ENCODE measurements at regions not wholly inside any gene's neighbourhood (a gene's known extent, or its start where the extent isn't known, plus 50 kb on each side); places are given as distances from the start of the nearest gene placed in this dataset.
"Not testable (repeated sequence)": the region's sequence is repeated elsewhere in the genome, so short reads cannot be mapped to it uniquely, and the experiment has no call there.

- DNase-seq (ENCODE audit: low read depth), result no peak
These were observed 678.3 kb downstream of the BCL11A start for GRCh38 chr2:59874971-59875755.

GRCh38 chr2:59874361-59874760 lies 679.1 kb downstream of the BCL11A start:
- no peak for DNase-seq (ENCODE audit: low read depth)

- no peak for DNase-seq (ENCODE audit: low read depth)
These were observed 681.6 kb downstream of the BCL11A start for GRCh38 chr2:59871830-59872229.

- no peak for DNase-seq (ENCODE audit: low read depth)
These were observed 684.5 kb downstream of the BCL11A start for GRCh38 chr2:59868981-59869380.

GRCh38 chr2:59866436-59866835 lies 687.0 kb downstream of the BCL11A start:
- DNase-seq (ENCODE audit: low read depth), result no peak

- DNase-seq (ENCODE audit: low read depth), result no peak
These were observed 694.9 kb downstream of the BCL11A start for GRCh38 chr2:59858540-59858939.

- no peak for DNase-seq (ENCODE audit: low read depth)
These were observed 696.3 kb downstream of the BCL11A start for GRCh38 chr2:59857109-59857508.

- DNase-seq (ENCODE audit: low read depth), result no peak
These were observed 697.1 kb downstream of the BCL11A start for GRCh38 chr2:59856391-59856790.

GRCh38 chr2:59853032-59853431 lies 700.4 kb downstream of the BCL11A start:
- DNase-seq (ENCODE audit: low read depth), result no peak

GRCh38 chr2:59851836-59852475 lies 701.5 kb downstream of the BCL11A start:
- no peak for DNase-seq (ENCODE audit: low read depth)

- no peak for DNase-seq (ENCODE audit: low read depth)
These were observed 702.9 kb downstream of the BCL11A start for GRCh38 chr2:59850554-59850953.

GRCh38 chr2:59833941-59834340 lies 719.5 kb downstream of the BCL11A start:
- DNase-seq (ENCODE audit: low read depth), result no peak

GRCh38 chr2:59830601-59831000 lies 722.9 kb downstream of the BCL11A start:
- no peak for DNase-seq (ENCODE audit: low read depth)

GRCh38 chr2:59827677-59828076 lies 725.8 kb downstream of the BCL11A start:
- DNase-seq (ENCODE audit: low read depth), result no peak

GRCh38 chr2:59826177-59826576 lies 727.3 kb downstream of the BCL11A start:
- no peak for DNase-seq (ENCODE audit: low read depth)

GRCh38 chr2:59824314-59824713 lies 729.1 kb downstream of the BCL11A start:
- no peak for DNase-seq (ENCODE audit: low read depth)

- no peak for DNase-seq (ENCODE audit: low read depth)
These were observed 737.4 kb downstream of the BCL11A start for GRCh38 chr2:59816075-59816474.

GRCh38 chr2:59810283-59810682 lies 743.2 kb downstream of the BCL11A start:
- not testable (repeated sequence) for DNase-seq (ENCODE audit: low read depth)

- DNase-seq (ENCODE audit: low read depth), result no peak
These were observed 747.0 kb downstream of the BCL11A start for GRCh38 chr2:59806486-59806885.

GRCh38 chr2:59804732-59805131 lies 748.7 kb downstream of the BCL11A start:
- DNase-seq (ENCODE audit: low read depth), result no peak

- no peak for DNase-seq (ENCODE audit: low read depth)
These were observed 749.9 kb downstream of the BCL11A start for GRCh38 chr2:59803586-59803985.

- no peak for DNase-seq (ENCODE audit: low read depth)
These were observed 754.7 kb downstream of the BCL11A start for GRCh38 chr2:59798687-59799232.

- no peak for DNase-seq (ENCODE audit: low read depth)
These were observed 762.3 kb downstream of the BCL11A start for GRCh38 chr2:59791004-59791618.
